DMS 273 treated with DMSO at 0.1 percent for 48 hours (cell line): ENCODE measurements at regions not wholly inside any gene's neighbourhood (a gene's known extent, or its start where the extent isn't known, plus 50 kb on each side); places are given as distances from the start of the nearest gene placed in this dataset.
"Not testable (repeated sequence)": the region's sequence is repeated elsewhere in the genome, so short reads cannot be mapped to it uniquely, and the experiment has no call there.

ENCODE experiments used
- DNase-seq: peaks from one replicate; lab custom pipeline; 2025; lab: John Stamatoyannopoulos, UW

DNA sequence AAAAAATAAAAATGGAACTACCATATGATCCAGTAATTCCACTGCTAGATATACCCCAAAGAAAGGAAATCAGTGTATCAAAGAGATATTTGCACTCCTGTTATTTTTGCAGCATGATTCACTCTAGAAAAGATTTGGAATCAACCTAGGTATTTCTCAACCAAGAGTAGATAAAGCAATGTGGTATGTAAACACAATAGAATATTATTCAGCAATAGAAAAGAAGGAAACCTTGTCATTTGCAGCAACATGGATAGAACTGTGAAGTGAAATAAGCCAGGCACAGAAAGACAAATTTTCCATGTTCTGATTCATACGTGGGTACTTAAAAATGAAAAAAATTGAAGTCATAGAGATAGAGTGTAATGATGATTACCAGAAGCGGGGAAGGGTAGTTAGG is 362.3 kb upstream of the EPHA5 start:
- no peak for DNase-seq

DNA sequence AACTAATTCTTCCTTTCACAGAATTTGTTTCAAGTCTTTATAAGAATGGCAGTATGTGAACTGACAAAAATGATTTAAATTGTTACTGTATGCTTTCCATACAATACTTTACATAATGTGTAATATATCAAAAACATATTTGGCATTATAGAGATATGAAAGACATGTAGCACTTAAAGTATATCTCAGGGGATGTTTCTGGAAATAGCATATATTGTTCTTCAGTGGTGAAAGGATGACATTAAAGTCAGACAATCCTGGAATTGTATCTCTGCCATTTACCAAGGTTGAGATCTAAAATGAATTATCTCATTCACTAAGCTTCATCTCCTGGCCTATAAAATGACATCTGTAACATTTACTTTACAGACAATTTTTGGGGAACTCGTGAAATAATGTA is 358.4 kb upstream of the EPHA5 start:
- no peak for DNase-seq

DNA sequence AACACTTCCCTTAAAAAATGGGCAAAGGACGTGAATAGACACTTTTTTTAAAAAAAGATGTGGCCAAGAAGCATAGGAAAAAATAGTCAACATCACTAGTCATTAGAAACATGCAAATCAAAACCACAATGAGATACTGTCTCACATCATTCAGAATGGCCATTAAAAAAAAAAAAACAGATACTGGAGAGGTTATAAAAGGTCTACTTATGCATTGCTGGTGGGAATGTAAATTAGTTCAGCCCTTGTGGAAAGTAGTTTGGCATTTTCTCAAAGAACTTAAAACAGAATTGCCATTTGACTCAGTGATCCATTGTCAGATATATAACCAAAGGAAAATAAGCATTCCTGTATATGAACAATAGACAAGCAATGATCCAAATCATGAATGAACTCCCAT is 352.8 kb upstream of the EPHA5 start:
- DNase-seq: no peak

DNA sequence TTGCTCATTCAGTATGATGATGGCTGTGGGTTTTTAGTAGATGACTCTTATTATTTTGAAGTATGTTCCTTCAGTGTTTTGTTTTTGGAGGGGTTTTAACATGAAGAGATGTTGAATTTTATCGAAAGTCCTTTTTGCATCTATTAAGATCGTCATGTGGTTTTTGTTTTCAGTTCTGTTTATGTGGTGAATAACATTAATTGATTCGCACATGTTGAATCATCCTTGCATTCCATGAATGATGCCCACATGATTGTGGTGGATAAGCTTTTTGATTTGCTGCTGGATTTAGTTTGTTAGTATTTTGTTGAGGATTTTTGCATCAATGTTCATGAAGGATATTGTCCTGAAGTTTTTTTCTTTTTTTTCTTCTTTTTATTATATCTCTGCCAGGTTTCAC is 347.4 kb upstream of the EPHA5 start:
- DNase-seq: no peak

DNA sequence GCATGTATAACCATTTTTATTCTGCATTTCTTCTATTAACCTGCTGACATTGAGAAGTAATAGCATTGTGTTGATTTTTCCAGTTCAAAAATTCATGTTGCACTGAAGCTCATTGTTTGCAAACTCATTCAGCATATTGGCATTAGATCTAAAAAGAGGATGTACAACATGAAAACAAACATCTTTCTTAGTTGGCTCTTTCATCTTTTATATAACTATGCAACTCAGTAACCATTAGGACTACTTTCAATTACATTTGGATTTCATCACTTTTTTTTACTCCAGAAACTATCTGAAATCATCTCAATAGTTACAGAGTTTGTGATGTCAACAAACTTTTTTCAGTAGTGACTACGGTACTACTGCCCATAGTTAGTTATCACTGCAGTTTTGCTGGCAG is 346.0 kb upstream of the EPHA5 start:
- no peak for DNase-seq

DNA sequence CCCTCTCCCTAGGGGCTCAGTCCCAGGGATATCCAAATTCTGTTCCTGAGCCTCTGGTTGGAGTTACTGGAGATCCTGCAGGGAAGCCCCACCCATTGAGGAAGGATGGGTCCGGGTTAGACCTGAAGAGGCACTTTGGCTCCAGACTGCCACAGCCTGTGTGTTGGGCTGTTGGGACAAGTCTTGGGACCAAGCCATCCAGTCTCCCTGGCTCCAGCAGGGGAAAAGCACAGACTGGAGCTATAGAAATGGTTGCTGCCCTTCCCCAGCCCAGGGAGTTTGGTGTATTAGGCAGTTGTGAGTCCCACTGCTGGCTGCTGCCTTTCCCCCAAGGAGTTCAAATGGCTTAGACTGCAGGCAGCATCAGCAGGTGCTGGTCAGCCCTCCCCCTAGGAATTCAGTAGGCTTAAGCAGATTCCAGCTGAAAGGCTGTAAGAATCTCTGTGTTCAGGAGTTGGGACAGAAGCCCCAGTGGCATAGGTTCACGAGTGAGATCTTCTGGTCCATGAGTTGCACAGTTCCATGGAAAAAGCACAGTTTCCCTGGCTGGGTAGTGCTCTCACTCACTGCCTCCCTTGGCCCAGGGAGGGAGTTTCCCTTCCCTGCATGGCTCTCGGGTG is 344.0 kb upstream of the EPHA5 start:
- no peak for DNase-seq

DNA sequence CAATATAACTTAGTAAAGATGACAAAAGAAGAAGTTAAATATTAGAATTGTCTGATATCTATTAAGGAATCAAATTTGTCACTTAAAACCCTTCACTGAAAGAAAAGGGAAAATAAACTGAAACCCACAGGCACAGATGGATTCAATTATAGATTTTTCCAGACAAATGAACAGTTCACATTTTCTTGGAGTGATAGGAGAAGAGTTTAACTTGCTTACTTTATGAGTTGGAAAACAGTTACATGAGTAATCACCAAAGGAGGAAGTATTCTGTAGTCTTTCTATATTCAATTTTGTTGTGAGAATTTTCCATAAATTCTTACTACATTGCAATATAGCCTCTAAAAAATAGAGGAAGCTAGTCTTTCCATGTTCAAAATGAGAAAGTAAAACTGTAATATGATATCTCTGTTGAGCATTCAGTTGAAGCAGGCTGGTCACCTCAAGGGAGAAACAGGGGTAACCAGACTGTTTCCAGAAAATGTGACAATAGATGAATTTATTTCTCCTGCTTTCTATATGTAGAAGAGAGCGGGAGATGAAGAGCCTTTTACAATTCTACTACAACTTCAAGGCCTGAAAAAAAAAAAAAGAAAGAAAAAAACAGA is 330.3 kb upstream of the EPHA5 start:
- DNase-seq: peak; percentile 37

DNA sequence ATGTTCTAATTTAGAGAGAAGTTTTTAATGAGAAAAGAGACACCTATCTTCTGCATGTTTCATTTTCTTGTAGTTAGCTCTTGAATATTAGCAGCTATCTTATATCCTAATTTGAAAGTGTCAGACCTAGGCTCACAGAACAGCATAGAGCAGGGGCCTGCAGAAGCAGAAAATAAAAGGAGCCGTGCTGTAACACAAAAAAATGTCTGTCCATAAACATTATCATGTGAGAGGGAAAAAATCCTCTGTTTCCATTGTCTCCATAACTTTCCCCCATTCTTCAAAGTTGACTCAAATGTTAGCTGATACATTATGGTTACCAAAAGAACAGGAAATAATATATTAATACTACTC is 329.2 kb upstream of the EPHA5 start:
- no peak for DNase-seq

DNA sequence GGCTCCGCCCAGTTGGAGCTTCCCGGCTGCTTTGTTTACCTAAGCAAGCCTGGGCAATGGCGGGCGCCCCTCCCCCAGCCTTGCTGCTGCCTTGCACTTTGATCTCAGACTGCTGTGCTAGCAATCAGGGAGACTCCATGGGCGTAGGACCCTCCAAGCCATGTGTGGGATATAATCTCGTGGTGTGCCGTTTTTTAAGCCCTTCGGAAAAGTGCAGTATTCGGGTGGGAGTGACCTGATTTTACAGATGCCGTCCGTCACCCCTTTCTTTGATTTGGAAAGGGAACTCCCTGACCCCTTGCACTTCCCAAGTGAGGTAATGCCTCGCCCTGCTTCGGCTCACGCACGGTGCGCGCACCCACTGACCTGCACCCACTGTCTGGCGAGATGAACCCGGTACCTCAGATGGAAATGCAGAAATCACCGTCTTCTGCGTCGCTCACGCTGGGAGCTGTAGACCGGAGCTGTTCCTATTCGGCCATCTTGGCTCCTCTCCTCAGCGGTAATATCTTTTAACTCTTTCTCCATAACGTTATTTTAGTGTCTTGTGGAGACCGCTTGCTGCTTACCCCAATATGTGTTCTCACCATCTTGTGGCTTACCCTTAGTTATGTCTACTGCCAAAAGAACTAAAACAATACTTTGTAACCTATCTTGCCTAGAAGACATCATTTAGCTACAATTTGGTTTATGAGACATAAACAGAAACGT is 328.7 kb upstream of the EPHA5 start:
- DNase-seq: not testable (repeated sequence)

DNA sequence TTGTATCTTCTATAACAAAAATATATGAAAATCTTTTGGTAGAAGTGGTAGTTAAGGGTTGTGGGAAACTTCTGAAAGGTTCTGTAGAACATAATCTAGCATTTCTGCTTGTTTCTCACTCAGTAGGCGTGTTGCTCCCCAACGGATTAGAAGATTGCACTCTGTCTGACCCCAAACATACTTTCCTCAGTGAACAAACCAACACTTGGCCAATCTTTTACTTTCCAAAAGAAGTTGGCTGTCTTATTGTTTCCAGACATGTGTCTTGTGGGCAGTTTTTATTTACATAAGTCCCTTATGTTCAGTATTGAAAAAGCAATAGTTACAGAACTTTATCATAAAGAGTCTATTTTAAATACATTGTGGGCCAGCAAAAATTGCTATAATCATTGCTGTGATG is 312.8 kb upstream of the EPHA5 start:
- DNase-seq: no peak

DNA sequence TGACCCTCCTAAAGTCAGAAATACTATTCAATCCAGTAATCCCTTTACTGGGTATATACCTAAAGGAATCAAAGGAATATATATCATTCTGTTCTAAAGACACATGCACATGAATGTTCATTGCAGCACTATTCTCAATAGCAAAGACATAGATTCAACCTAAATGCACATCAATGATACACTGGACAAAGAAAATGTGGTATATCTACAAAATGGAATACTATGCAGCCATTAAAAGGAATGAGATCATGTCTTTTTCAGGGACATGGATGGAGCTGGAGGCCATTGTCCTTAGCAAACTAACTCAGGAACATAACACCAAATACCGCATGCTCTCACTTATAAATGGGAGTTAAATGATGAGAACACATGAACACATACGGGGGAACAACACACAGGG is 306.0 kb upstream of the EPHA5 start:
- DNase-seq: no peak

DNA sequence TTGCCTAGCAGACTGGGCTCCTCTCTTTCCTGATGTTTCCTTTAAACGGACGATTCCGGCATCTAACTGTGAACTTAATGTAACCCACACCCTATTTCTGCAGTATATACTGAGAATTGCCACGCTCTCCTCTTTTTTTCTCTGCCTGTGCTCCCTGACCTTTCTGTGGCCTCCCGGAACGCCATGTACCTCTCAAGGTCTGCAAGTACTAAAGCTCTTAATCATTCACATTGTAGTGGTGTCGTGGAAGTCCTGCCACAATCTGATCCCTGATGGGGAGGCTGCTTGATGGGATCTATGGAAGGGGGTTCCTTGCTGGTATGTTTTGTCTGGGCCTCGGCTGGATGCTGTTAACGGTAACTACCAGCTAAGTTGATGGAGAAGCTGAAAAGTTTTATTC is 302.9 kb upstream of the EPHA5 start:
- DNase-seq: no peak

DNA sequence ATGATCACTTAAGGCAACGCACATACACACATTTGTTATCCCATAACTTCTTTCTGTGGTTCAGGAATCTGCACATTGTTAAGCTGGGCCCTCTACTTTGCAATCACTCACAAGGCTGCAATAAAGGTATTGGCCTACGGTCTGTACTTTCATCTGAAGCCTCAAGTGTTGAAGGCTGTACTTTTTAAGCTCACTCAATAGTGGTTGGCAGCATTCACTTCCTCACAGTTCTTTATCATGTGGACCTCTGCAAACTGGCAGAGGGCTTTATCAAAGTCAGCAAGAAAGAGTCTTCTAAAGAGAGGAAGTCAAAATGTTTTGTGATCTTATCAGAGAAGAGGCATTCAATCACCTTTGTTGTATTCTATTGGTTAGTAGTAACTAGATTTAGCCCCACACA is 301.4 kb upstream of the EPHA5 start:
- DNase-seq: no peak

DNA sequence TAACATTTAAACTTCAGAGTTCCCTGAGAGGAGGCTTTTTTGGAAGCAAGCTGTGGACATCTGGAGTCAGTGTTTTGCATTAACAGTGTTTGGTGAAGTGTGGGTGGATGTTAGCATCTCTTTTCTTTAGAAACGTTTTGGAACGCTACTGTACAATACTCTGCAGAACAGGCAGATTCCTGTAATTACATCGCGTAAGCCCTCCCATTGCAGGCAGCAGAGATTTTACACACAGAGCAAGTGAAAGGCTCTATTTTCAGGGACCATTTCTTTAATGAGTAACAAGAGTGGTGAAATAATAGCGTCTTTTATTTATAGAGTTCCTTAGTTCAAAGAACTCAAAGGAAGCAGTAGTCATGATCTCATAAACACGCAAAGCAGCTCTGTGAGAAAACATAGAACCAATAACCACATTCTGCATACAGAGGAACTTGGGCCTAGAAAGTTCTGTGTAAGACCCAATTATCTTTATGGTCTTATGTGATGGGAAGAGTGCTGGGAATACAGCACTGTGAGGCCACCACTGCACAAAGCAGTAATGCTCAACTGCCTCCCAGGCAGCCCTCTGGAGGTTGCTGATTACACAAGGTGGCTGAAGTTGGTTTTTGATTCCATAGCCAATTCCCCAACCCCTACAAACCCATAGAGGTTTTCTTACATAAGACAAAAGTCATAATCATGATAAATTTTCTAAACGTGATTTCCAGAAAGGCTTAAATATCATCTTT is 298.7 kb upstream of the EPHA5 start:
- no peak for DNase-seq

DNA sequence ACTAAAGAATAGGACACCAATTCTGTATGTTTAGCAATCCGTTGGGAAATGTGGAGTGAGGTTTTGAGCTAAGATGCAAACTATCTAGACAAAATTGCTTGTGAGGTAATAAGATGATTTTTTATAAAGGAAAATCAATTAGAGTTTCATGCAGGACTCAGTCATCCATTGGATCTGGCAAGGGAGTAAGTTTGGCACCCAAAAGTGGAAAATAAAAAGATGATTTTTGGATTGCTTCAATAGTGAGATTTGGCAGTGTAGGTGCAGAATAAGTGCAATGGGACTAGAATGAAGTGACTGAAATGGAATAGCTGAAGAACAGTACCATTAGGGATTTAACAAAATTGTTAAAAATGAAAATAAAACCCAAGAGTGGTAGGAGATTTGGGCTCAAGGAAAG is 290.5 kb upstream of the EPHA5 start:
- no peak for DNase-seq

DNA sequence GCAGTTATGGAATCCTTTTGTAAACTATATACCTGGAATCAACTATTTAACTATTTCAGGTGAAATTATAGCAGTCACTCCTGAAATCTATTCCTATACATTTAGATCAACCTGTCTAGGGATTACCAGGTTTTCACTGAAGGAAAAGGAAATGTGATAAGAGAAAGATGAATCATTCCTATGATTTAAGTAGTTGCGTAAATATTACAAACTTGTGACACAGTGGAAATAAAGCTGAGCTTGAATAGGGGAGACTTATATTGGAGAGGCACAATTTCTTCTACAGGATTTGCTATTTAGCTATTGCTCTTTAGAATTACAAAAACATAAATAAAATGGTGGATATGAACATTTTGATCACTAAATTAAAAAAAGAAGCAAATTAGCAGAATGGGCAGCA is 284.1 kb upstream of the EPHA5 start:
- no peak for DNase-seq

DNA sequence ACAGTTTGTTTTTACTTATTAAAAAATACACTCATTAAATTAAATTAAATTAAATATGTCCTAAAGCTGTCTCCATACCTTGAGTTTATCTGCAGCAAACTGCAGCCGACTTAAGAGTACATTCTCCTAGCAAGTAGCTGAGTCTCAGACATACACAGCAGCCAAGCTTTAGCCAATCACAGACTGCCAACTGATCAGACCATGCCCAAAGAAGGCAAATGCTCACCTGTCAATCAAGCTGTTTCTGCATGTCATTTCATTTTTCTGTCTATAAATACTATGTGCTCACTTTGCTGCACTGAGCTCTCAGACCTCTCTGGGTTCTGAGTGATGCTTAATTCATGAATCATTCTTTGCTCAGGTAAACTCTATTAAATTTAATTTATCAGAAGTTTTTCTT is 280.9 kb upstream of the EPHA5 start:
- DNase-seq: no peak

DNA sequence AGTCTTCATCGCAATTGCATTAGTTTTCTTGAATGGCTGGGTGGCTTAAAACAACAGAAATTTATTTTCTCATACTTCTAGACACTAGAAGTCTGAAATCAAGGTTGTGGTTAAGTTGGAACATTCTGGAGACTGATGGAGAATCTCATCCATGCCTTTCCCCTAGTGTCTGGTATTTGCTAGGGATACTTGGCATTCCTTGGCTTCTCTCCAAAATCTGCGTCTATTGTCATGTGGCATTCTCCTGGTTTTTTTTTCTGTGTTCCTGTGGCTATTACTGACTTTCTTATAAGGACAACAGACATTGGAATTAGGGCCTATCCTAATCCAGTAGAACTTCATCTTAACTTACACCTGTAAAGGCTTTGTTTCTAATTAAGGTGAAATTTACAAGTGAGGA is 272.8 kb upstream of the EPHA5 start:
- DNase-seq: no peak

DNA sequence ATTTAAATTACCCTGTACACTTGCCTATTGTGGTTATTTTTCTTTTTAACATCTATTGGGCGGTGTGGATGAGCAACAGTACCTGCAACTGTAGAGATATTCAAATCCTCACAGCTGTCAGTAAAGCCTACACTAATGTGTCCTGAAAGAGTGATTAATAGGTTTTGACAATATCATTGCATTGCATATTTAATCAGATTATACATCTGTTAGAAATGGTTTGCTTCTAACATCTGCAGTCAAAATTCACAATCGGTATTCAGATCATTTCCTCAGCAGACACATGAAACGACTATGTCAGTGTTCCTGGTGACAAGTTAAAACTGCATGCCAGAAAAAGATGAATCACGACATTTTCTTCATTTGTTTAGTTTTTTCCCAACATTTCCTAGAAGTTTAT is 254.6 kb upstream of the EPHA5 start:
- no peak for DNase-seq

DNA sequence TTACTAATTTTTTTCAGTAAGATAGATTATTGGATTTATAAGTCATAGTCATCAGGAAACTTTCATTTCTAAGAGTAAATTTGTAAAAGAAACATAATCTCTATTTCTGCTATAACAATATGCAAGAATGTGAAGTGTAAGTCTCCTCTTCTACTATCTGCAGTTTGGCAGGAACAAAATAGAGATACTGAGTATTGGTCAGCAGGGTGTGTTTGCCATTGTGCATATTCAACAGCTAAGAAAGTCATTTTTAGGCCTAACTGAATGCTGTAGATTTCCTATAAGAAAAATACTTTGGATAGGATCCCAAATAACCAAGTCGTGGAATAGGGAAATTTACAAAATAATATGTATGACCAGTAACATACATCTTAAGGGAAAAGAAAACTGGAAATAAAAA is 253.3 kb upstream of the EPHA5 start:
- DNase-seq: no peak

DNA sequence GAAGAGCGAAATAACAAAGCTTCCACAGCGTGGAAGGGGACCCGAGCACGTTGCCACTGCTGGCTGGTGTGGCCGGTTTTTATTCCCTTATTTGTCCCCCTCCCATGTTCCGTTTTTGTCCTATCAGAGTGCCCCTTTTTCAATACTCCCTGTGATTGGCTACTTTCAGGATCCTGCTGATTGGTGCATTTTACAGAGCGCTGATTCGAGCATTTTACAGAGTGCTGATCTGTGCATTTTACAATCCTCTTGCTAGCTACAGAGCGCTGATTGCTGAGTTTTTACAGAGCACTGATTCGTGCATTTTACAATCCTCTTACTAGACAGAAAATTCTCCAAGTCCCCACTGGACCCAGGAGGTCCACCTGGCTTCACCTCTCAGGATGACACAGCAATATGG is 250.9 kb upstream of the EPHA5 start:
- no peak for DNase-seq

DNA sequence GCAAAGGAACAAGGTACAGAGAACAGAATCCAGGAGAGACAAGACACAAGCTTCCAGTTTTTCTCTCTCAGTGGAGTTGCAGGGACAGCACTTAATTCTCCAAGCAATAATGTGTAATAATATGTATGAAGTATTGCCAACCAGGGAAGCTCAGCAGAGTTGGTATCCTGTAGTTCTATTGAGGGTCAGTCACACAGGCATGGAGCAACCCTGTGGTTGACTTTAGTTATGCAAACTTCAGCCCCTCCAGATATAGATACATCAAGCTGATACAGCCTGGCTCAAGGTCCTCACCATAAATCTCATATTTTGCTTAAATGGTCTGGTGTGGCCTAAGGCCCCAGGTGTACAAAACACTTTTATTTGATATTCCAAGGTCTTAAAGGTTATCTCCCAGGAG is 248.6 kb upstream of the EPHA5 start:
- DNase-seq: no peak

DNA sequence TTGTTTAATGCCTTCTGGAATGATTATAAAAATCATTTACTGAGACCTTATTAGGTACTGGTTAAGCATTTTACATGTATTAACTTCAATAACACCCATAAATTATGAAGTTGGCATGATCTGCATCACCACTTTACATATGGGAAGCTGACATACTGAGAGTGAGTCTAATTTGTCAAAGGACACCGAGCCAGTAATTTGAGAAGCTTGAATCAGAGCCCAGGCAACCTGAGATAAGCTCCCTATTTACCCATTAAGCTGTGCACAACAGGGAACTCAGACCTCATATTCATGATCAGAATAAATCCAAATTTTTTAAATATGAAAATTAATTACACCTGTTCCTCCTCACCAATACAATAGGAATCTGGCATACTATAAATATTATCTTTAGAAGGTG is 247.9 kb upstream of the EPHA5 start:
- DNase-seq: no peak
